PC-9 (cell line): ENCODE measurements at regions not wholly inside any gene's neighbourhood (a gene's known extent, or its start where the extent isn't known, plus 50 kb on each side); places are given as distances from the start of the nearest gene placed in this dataset.

ENCODE experiments used
- EZH2 ChIP-seq: fragments of 200-600 bp; sonication (generic); IDR thresholded peaks from 2 replicates; pipeline ENCODE4 v1.8.0; 2017; ENCODE audit warnings: antibody characterized with exemption, low read depth
- TF ChIP-seq, protein P1 (sequence below): fragments of 200-600 bp; sonication (generic); conservative IDR thresholded peaks from 2 replicates; pipeline ENCODE4 v1.6.1; 2017; ENCODE audit warnings: mixed run types, antibody characterized with exemption, mild to moderate bottlenecking, moderate library complexity

DNA sequence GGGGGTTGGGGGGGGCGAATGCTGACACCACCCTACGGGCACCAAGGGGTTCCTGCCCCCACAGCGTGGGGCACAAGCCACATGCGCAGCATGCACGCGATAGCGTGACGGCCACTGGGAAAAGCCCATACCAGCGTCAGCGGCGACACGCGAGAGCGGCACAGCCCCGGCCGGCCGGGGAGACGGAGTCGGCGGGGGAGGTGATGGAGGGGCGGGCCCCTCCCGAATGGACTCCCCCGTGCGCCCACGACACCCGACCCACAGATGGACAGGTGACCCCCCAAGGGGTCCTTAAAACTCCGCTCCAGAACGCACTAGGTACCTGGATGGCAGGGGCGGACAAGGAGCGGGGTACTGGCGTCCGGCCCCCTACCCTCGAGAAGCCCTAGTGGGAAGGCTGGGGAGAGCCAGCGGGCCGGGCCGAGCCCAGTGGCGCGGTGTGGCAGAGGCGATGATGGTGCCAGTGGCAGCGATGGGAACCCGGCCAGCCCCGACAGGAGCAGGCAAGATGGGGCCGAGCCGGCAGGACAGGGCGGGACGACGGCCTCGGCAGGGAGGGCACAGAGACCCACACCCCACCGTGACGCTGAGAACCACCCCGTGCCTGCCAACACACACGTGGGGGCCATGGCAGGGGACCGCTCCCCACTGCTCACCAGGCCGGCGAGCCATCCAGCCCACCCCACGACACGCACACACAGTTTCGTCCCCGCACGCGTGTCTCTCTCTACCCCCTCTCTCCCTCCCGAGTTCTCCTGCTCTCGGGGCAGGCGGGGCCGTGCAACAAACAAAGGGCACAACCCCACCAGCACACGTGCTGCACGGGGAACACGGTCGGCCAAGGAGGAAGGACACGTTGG is 1959.8 kb upstream of the DEFB115 start:
- TF ChIP-seq, protein P1, sequence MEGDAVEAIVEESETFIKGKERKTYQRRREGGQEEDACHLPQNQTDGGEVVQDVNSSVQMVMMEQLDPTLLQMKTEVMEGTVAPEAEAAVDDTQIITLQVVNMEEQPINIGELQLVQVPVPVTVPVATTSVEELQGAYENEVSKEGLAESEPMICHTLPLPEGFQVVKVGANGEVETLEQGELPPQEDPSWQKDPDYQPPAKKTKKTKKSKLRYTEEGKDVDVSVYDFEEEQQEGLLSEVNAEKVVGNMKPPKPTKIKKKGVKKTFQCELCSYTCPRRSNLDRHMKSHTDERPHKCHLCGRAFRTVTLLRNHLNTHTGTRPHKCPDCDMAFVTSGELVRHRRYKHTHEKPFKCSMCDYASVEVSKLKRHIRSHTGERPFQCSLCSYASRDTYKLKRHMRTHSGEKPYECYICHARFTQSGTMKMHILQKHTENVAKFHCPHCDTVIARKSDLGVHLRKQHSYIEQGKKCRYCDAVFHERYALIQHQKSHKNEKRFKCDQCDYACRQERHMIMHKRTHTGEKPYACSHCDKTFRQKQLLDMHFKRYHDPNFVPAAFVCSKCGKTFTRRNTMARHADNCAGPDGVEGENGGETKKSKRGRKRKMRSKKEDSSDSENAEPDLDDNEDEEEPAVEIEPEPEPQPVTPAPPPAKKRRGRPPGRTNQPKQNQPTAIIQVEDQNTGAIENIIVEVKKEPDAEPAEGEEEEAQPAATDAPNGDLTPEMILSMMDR: no peak
- no peak for TF ChIP-seq EZH2
